Lung (tissue), 11 donors: ENCODE measurements at regions not wholly inside any gene's neighbourhood (a gene's known extent, or its start where the extent isn't known, plus 50 kb on each side); places are given as distances from the start of the nearest gene placed in this dataset.

ENCODE experiments used
- ATAC-seq: fragments of 200-7000 bp; cut with Tn5 transposase; one replicate; pipeline ENCODE4 v1.9.1; 2020; ENCODE audit warnings: moderate number of reproducible peaks; ENCODE audit not compliant: insufficient read depth, low FRiP score
- DNase-seq, 3 donors: peaks; one replicate each; pipeline ENCODE4 v3.0.0-alpha.2; 2013 to 2017
- H3K27ac ChIP-seq, 2 donors: one replicate each; pipeline ENCODE4 v1.5.1; 2013; ENCODE audit warnings: mild to moderate bottlenecking in 2 of 2, moderate library complexity in 2 of 2, control low read depth in 1 of 2, inconsistent platforms in 1 of 2, low read depth in 1 of 2, low read length in 1 of 2
- H3K27me3 ChIP-seq, 3 donors: one replicate each; pipeline ENCODE4 v1.5.1; 2013; ENCODE audit warnings: low read length in 2 of 3; ENCODE audit not compliant: control insufficient read depth in 3 of 3, insufficient read depth in 3 of 3
- H3K36me3 ChIP-seq, 4 donors: one replicate each; pipeline ENCODE4 v1.5.1; 2013; ENCODE audit warnings: low read length in 4 of 4, mild to moderate bottlenecking in 1 of 4, moderate library complexity in 1 of 4; ENCODE audit not compliant: control insufficient read depth in 4 of 4, insufficient read depth in 4 of 4
- H3K4me1 ChIP-seq, 5 donors: one replicate each; pipeline ENCODE4 v1.5.1; 2013; ENCODE audit warnings: low read length in 5 of 5, mild to moderate bottlenecking in 2 of 5, moderate library complexity in 1 of 5; ENCODE audit not compliant: control insufficient read depth in 5 of 5, insufficient read depth in 5 of 5
- H3K4me3 ChIP-seq: one replicate; pipeline ENCODE4 v1.5.1; 2013; ENCODE audit warnings: mild to moderate bottlenecking, control low read depth, moderate library complexity
- H3K9ac ChIP-seq, 2 donors: one replicate each; pipeline ENCODE4 v1.5.1; 2013; ENCODE audit warnings: low read length in 2 of 2, control low read depth in 1 of 2; ENCODE audit not compliant: insufficient read depth in 1 of 2
- H3K9me3 ChIP-seq, 4 donors: one replicate each; pipeline ENCODE4 v1.5.1; 2013; ENCODE audit warnings: low read length in 3 of 4, mild to moderate bottlenecking in 1 of 4, moderate library complexity in 1 of 4; ENCODE audit not compliant: control insufficient read depth in 4 of 4, insufficient read depth in 3 of 4
- CTCF ChIP-seq: IDR thresholded peaks from 2 replicates; pipeline ENCODE4 v1.5.1; 2012; ENCODE audit warnings: mild to moderate bottlenecking; ENCODE audit errors: control extremely low read depth, extremely low read depth
- WGBS, 2 donors: extraction: QIAGEN DNeasy Blood & Tissue Kit; methylation state at CpG; one replicate each; pipeline ENCODE4 v1.1.7; 2013; 5-methylcytosine and 5-hydroxymethylcytosine counted together
- donor health status: control.
- donor health status: control.
- donor health status: Bipolar disorder and iron deficiency.
- donor health status: healthy.
- donor health status: DM: yes; HTN: yes; CAD: no.

GRCh38 chr12:78698747-78699146 is 165.8 kb upstream of the SYT1 start:
- ATAC-seq (no peak), DNase-seq (no peak)
- Histone ChIP-seq H3K4me1 (no peaks in the 10 kb centered on the region), H3K4me3 (no peak overlapping the region), H3K27me3 (no peaks in the 10 kb centered on the region), H3K9ac (no peak overlapping the region), H3K9me3 (no peaks in the 10 kb centered on the region), H3K36me3 (no peaks in the 10 kb centered on the region), H3K27ac (no peak overlapping the region)
- 88 to 89% methylated on average over 1 of the region's 1 CpG for WGBS, 2 donors
- TF ChIP-seq CTCF: no peak

GRCh38 chr12:78700565-78700964 is 164.0 kb upstream of the SYT1 start:
- ATAC-seq: no peak
- TF ChIP-seq CTCF: no peak
- H3K4me3 ChIP-seq: no peak overlapping the region

GRCh38 chr12:78703820-78704525 is 160.6 kb upstream of the SYT1 start:
- no peaks in the 10 kb centered on the region for H3K4me1 ChIP-seq
- no peak overlapping the region for H3K27ac ChIP-seq
- H3K9ac ChIP-seq: no peak overlapping the region
- H3K27me3 ChIP-seq: no peaks in the 10 kb centered on the region
- ATAC-seq: no peak
- 53 to 64% methylated on average over 3 of the region's 3 CpGs for WGBS, 2 donors
- no peak overlapping the region for H3K4me3 ChIP-seq
- no peak for TF ChIP-seq CTCF
- H3K9me3 ChIP-seq: no peaks in the 10 kb centered on the region
- no peak for DNase-seq
- H3K36me3 ChIP-seq: no peaks in the 10 kb centered on the region

More at GRCh38 chr12:78700565-78700964, 164.0 kb upstream of the SYT1 start:
- H3K4me1 ChIP-seq: no peaks in the 10 kb centered on the region
- no peak overlapping the region for H3K27ac ChIP-seq
- no peak for DNase-seq
- H3K36me3 ChIP-seq: no peaks in the 10 kb centered on the region
- WGBS, 2 donors: 85 to 95% methylated on average over 3 of the region's 3 CpGs
- no peaks in the 10 kb centered on the region for H3K9me3 ChIP-seq
- no peak overlapping the region for H3K9ac ChIP-seq
- no peaks in the 10 kb centered on the region for H3K27me3 ChIP-seq

- no peak overlapping the region for H3K27ac ChIP-seq
- H3K9ac ChIP-seq: no peak overlapping the region
- whole genome bisulfite sequencing, 2 donors: 91 to 94% methylated on average over 4 of the region's 4 CpGs
- no peaks in the 10 kb centered on the region for H3K9me3 ChIP-seq
- no peaks in the 10 kb centered on the region for H3K36me3 ChIP-seq
- DNase-seq: no peak
- H3K27me3 ChIP-seq: no peaks in the 10 kb centered on the region
- no peak for TF ChIP-seq CTCF
- ATAC-seq: no peak
- H3K4me1 ChIP-seq: no peaks in the 10 kb centered on the region
- no peak overlapping the region for H3K4me3 ChIP-seq
Observed at GRCh38 chr12:78711954-78712353, 152.6 kb upstream of the SYT1 start.
